Ovary (tissue), 3 donors: ENCODE measurements at regions not wholly inside any gene's neighbourhood (a gene's known extent, or its start where the extent isn't known, plus 50 kb on each side); places are given as distances from the start of the nearest gene placed in this dataset.

Experiments
- CTCF ChIP-seq, 3 donors: fragments of 450-650 bp in 2 of 3; fragments of 200-600 bp in 1 of 3; IDR thresholded peaks; one replicate each; pipeline versions ENCODE4 v1.5.1 to v1.8.0; 2016 to 2022; ENCODE audit warnings: antibody characterized with exemption in 3 of 3, mild to moderate bottlenecking in 1 of 3
- EP300 ChIP-seq: sonication (generic); formaldehyde crosslinking; IDR thresholded peaks from one replicate; pipeline ENCODE4 v1.6.1; 2017; ENCODE audit warnings: antibody characterized with exemption
- POLR2A ChIP-seq: fragments of 450-650 bp; IDR thresholded peaks from one replicate; pipeline ENCODE4 v1.6.1; 2017; ENCODE audit warnings: antibody characterized with exemption, mild to moderate bottlenecking, moderate library complexity
- donor health status: DM: no; HTN: no; CAD: no.

GRCh38 chr4:32394255-32394654, 1674.1 kb downstream of the PCDH7 start:
- no peak for TF ChIP-seq CTCF (IDR thresholded peaks at IDR 0.05)
- TF ChIP-seq POLR2A, result no peak
- no peak for TF ChIP-seq EP300
